ENCODE measurements at regions not wholly inside any gene's neighbourhood (a gene's known extent, or its start where the extent isn't known, plus 50 kb on each side); places are given as distances from the start of the nearest gene placed in this dataset.

GRCh38 chr6:85751374-85752055 is 108.8 kb upstream of the SYNCRIP start:
- no peak for TF ChIP-seq CTCF (conservative IDR thresholded peaks at IDR 0.05 in 1 of 2, IDR thresholded peaks at IDR 0.05 in 1 of 2; ENCODE audit: low read depth in 1 of 2, low read length in 2 of 2)
- TF ChIP-seq EZH2 (IDR thresholded peaks at IDR 0.05; ENCODE audit: low read length, missing control alignments), result no peak

Data from fibroblast of lung (primary cell).